LNCaP clone FGC (cell line): ENCODE measurements at regions not wholly inside any gene's neighbourhood (a gene's known extent, or its start where the extent isn't known, plus 50 kb on each side); places are given as distances from the start of the nearest gene placed in this dataset.

ENCODE experiments used
- DNase-seq: peaks from one replicate; pipeline ENCODE4 v3.0.0-alpha.2; 2011; ENCODE audit warnings: low read depth
- H3K4me3 ChIP-seq: 2 replicates; pipeline ENCODE4 v1.5.1; 2011; ENCODE audit warnings: mild to moderate bottlenecking, low read depth, low read length, control low read depth
- TF ChIP-seq, protein P1 (sequence below): IDR thresholded peaks from 2 replicates; pipeline ENCODE4 v1.5.1; 2012; ENCODE audit warnings: mild to moderate bottlenecking; ENCODE audit not compliant: control insufficient read depth, insufficient read depth; ENCODE audit errors: extremely low read depth

DNA sequence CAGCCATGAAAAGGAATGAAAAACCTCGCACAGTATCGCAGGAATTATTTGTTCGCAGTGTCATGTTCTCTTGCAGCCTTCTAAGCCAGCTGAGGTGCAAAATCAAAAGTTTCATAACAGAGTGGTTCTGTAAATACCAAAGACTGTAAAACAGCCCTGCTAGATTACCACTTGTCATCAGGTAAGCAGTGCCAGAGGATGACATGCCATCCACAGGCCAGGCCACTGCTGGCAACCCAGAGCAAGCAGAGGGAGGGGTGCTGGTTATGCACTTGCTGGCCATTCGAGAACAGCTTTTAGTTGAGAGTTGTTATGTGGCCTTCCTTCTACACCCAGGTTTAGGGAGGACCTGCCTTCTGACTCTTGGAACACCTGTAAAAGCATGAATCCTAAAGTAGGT is 114.3 kb upstream of the MGAT5 start:
- TF ChIP-seq, protein P1, sequence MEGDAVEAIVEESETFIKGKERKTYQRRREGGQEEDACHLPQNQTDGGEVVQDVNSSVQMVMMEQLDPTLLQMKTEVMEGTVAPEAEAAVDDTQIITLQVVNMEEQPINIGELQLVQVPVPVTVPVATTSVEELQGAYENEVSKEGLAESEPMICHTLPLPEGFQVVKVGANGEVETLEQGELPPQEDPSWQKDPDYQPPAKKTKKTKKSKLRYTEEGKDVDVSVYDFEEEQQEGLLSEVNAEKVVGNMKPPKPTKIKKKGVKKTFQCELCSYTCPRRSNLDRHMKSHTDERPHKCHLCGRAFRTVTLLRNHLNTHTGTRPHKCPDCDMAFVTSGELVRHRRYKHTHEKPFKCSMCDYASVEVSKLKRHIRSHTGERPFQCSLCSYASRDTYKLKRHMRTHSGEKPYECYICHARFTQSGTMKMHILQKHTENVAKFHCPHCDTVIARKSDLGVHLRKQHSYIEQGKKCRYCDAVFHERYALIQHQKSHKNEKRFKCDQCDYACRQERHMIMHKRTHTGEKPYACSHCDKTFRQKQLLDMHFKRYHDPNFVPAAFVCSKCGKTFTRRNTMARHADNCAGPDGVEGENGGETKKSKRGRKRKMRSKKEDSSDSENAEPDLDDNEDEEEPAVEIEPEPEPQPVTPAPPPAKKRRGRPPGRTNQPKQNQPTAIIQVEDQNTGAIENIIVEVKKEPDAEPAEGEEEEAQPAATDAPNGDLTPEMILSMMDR: no peak
- no peak overlapping the region for H3K4me3 ChIP-seq
- DNase-seq: peak; percentile 41

DNA sequence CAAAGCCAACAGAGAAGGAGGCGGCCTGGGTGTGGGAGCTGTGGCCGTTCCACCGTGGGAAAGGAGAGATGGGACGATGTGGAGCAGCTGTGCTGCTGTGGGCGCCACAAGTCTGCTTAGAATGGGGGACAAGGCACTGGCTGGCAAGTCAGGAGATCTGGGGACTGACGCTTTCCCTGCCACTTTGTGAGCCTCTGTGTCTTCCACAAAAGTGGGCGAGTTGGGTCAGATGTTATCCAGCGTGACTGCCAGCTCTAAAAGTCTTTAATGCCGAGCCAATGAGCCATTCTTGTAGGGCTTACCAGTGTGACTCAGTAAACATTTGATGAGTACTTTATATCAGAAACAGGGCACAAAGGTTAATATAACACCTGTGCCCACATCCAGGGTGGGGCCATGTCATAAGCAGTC is 113.6 kb upstream of the MGAT5 start:
- TF ChIP-seq, protein P1: no peak
- no peak for DNase-seq
- no peak overlapping the region for H3K4me3 ChIP-seq

DNA sequence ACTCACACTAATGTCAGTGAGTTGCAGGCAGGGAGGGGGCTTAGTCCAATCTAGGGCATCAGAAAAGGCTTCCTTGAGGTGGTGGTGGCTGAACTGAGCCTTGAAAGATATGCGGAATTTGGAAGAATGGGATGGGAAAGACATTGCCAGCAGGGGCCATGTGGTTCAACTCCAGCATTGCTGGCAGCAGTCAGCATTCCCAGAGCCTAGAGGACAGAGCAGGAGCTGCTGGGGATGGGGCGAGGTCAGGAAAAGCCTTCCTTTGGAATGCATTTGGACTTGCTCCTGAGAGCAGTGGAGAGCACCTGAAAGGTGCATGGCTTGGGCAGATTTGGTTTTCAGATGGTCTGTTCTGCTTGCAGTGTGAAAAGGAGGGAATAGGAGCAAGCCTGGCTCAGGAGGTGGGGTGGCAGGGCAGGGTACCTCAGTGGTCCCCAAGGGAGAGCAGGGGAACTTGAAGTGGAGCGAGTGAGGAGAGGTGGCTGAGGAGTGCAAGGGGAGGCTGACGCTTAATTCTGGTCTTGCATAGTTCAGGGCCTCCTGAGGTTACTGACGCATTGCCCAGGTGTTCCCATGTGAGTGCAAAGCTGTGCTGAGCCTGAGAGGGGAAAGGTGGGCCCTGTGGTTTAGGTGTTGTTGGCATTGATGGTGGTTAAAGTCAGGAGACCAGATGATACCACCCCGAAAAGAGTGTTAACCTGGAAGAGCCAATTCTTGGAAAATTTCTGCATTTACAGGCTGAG is 112.1 kb upstream of the MGAT5 start:
- DNase-seq: no peak
- H3K4me3 ChIP-seq: no peak overlapping the region
- TF ChIP-seq, protein P1: no peak

DNA sequence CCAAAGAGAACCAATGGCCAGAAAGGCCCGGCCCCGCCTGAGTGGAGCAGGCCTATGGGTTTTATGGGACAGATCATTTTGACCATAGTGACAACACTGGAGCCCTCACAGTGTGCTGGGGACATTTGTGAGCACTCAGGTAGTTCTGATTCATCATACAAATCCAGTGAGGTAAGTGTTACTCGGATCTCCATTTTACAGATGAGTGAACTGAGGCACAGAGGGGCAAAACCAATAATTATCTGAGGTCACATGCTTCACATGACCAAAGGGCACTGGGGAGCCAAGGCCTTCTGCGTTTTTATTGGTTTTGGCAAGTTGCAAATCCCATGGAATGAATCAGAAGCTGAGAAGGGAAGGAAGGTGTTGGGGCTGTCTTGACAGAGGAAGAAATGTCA is 111.5 kb upstream of the MGAT5 start:
- H3K4me3 ChIP-seq: no peak overlapping the region
- no peak for DNase-seq
- TF ChIP-seq, protein P1: no peak

DNA sequence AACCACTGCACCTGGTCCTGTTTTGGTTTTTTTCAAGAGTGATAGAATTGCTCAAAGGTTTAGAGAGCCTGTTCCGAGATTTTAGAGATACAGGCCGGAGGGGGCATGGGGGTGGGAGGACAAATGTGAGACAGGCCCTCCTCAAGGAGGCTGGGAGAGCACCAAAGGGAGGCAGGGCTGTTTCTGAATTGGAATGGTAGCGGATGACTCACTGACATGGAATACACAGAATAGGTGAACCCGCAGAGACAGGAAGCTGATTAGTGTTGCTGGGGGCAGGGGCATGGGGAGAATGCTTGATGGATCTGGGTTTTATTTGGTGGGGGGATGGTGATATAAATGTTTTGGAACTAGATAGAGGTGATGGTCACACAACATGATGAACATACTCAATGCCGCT is 111.0 kb upstream of the MGAT5 start:
- TF ChIP-seq, protein P1: no peak
- H3K4me3 ChIP-seq: no peak overlapping the region
- no peak for DNase-seq

DNA sequence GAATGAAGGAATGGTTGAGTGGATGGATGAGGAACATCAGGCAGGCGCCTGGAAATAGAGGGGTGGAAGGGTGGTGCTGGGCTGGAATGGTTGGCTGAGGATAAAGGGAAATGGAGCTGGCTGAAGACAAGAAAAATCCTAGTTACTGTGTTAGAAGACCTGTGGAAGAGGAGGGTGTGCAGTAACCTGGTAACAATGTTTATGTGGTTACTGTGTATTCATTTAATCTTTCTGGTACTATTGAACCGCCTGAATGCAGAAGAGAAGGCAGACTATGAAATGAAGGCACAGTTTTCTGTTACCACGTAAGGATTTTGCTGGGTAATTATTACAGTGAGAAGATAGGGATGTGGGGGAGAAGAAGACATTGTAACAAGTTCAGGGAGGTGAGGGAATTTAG is 110.3 kb upstream of the MGAT5 start:
- TF ChIP-seq, protein P1: no peak
- no peak overlapping the region for H3K4me3 ChIP-seq

DNA sequence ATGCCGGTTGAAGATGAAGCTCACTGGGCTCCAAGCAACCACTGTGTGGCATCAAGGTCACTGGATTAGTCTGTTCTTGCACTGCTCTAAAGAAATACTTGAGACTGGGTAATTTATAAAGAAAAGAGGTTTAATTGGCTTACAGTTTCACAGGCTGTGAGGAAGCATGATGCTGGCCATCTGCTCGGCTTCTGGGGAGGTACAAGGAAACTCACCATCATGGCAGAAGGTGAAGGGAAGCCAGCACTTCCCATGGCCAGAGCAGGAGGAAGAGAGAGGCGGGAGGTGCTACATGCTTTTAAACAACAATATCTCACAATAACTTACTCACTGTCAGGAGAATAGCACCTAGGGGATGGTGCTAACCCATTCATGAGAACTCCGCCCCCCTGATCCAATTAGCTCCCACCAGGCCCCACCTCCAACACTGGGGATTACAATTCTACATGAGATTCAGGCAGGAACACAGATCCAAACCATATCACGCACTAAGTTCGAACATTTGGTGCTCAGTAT is 109.7 kb upstream of the MGAT5 start:
- H3K4me3 ChIP-seq: no peak overlapping the region
- no peak for DNase-seq
- TF ChIP-seq, protein P1: no peak

More for the DNA sequence above, 110.3 kb upstream of the MGAT5 start:
- no peak for DNase-seq
